Endodermal cell (in vitro differentiated cells): ENCODE measurements at regions not wholly inside any gene's neighbourhood (a gene's known extent, or its start where the extent isn't known, plus 50 kb on each side); places are given as distances from the start of the nearest gene placed in this dataset.

Experiments
- DNase-seq: peaks from one replicate; pipeline ENCODE4 v3.0.0-alpha.2; 2017
- H3K27ac ChIP-seq: 2 replicates; pipeline ENCODE4 v1.5.1; 2013; ENCODE audit warnings: mild to moderate bottlenecking, low read depth, low read length, moderate library complexity
- H3K27me3 ChIP-seq: 2 replicates; pipeline ENCODE4 v1.6.1; 2013; ENCODE audit warnings: mild to moderate bottlenecking, low read length, moderate library complexity; ENCODE audit not compliant: insufficient read depth, control insufficient read depth, poor library complexity, severe bottlenecking
- H3K36me3 ChIP-seq: 2 replicates; pipeline ENCODE4 v1.7.0; 2013; ENCODE audit warnings: mild to moderate bottlenecking, low read length, moderate library complexity; ENCODE audit not compliant: control insufficient read depth, insufficient read depth
- H3K4me1 ChIP-seq: one replicate; pipeline ENCODE4 v1.7.0; 2013; ENCODE audit warnings: low read length; ENCODE audit not compliant: control insufficient read depth, insufficient read depth
- H3K4me3 ChIP-seq: 2 replicates; pipeline ENCODE4 v1.5.1; 2013; ENCODE audit warnings: mild to moderate bottlenecking, low read length, moderate library complexity
- H3K9ac ChIP-seq: 2 replicates; pipeline ENCODE4 v1.6.1; 2013; ENCODE audit warnings: mild to moderate bottlenecking, low read length, moderate library complexity; ENCODE audit not compliant: poor library complexity, severe bottlenecking; ENCODE audit errors: extremely low read depth
- H3K9me3 ChIP-seq: 2 replicates; pipeline ENCODE4 v1.6.1; 2013; ENCODE audit warnings: mild to moderate bottlenecking, low read length, moderate library complexity; ENCODE audit not compliant: control insufficient read depth
- H3K27ac Mint-ChIP-seq: 2 replicates; pipeline ENCODE4 v1.8.0; 2020; ENCODE audit warnings: mixed read lengths
- H3K27me3 Mint-ChIP-seq: 2 replicates; pipeline ENCODE4 v1.8.0; 2021; ENCODE audit warnings: mild to moderate bottlenecking, mixed read lengths; ENCODE audit not compliant: insufficient read depth
- H3K36me3 Mint-ChIP-seq: 2 replicates; pipeline ENCODE4 v1.8.0; 2020; ENCODE audit warnings: low read depth, mixed read lengths
- H3K4me1 Mint-ChIP-seq: 2 replicates; pipeline ENCODE4 v1.8.0; 2020; ENCODE audit warnings: mixed read lengths
- H3K4me3 Mint-ChIP-seq: 2 replicates; pipeline ENCODE4 v1.8.0; 2020; ENCODE audit warnings: mild to moderate bottlenecking, moderate library complexity, mixed read lengths
- H3K9me3 Mint-ChIP-seq: 2 replicates; pipeline ENCODE4 v1.8.0; 2020; ENCODE audit warnings: mild to moderate bottlenecking, mixed read lengths
- CTCF ChIP-seq: fragments of 200-600 bp; sonication (generic); conservative IDR thresholded peaks from 2 replicates; pipeline ENCODE4 v1.5.0; 2021; ENCODE audit warnings: antibody characterized with exemption, mild to moderate bottlenecking
- WGBS, 2 experiments: methylation state at CpG; one replicate each; pipeline versions ENCODE4 v1.1.5 to v1.1.7; 2013; ENCODE audit warnings: missing lambda C conversion rate in 2 of 2, mixed read lengths in 1 of 2; ENCODE audit not compliant: insufficient coverage in 1 of 2, insufficient read length in 1 of 2; 5-methylcytosine and 5-hydroxymethylcytosine counted together

GRCh38 chr9:81264516-81264915 is 424.8 kb downstream of the TLE1 start:
- Histone ChIP-seq H3K27ac (no peak overlapping the region), H3K27me3 (no peaks in the 10 kb centered on the region), H3K36me3 (no peaks in the 10 kb centered on the region), H3K9ac (no peak overlapping the region), H3K4me3 (no peak overlapping the region), H3K9me3 (peaks cover 13% of the 10 kb centered on the region), H3K4me1 (no peaks in the 10 kb centered on the region)
- DNase-seq, result no peak
- Mint-ChIP-seq H3K36me3 (no peaks in the 10 kb centered on the region), H3K27ac (no peak overlapping the region), H3K27me3 (no peaks in the 10 kb centered on the region), H3K4me1 (peaks cover 6% of the 10 kb centered on the region), H3K9me3 (peaks cover 31% of the 10 kb centered on the region), H3K4me3 (no peak overlapping the region)
- TF ChIP-seq CTCF, result no peak
- 88 to 94% methylated on average over 3 to 5 of the region's 5 CpGs for WGBS, 2 experiments

- Histone ChIP-seq H3K4me1 (no peaks in the 10 kb centered on the region), H3K36me3 (no peaks in the 10 kb centered on the region), H3K9me3 (no peaks in the 10 kb centered on the region), H3K9ac (no peak overlapping the region), H3K27ac (no peak overlapping the region), H3K4me3 (no peak overlapping the region), H3K27me3 (no peaks in the 10 kb centered on the region)
- no peak overlapping the region for H3K4me3 Mint-ChIP-seq
- H3K9me3 Mint-ChIP-seq, result peaks cover 23% of the 10 kb centered on the region
- TF ChIP-seq CTCF, result no peak
- DNase-seq, result no peak
- H3K4me1 Mint-ChIP-seq, result peaks cover 8% of the 10 kb centered on the region
- no peaks in the 10 kb centered on the region for H3K27me3 Mint-ChIP-seq
- no peaks in the 10 kb centered on the region for H3K36me3 Mint-ChIP-seq
- H3K27ac Mint-ChIP-seq, result no peak overlapping the region
- 100% methylated on average over 2 of the region's 2 CpGs; no CpG with 5 or more reads in 1 of the 2 experiments for WGBS, 2 experiments
Measured at GRCh38 chr9:81259896-81260295, 429.5 kb downstream of the TLE1 start.

GRCh38 chr9:81256368-81256767 is 433.0 kb downstream of the TLE1 start:
- no peak overlapping the region for H3K4me3 ChIP-seq
- Mint-ChIP-seq H3K4me3 (no peak overlapping the region), H3K4me1 (peaks cover 5% of the 10 kb centered on the region), H3K27me3 (no peaks in the 10 kb centered on the region), H3K36me3 (no peaks in the 10 kb centered on the region), H3K27ac (no peak overlapping the region), H3K9me3 (peaks cover 7% of the 10 kb centered on the region)
- H3K9me3 ChIP-seq, result no peaks in the 10 kb centered on the region
- H3K9ac ChIP-seq, result no peak overlapping the region
- no peak for DNase-seq
- no peak overlapping the region for H3K27ac ChIP-seq
- no peak for TF ChIP-seq CTCF
- no peaks in the 10 kb centered on the region for H3K27me3 ChIP-seq
- H3K4me1 ChIP-seq, result no peaks in the 10 kb centered on the region
- no peaks in the 10 kb centered on the region for H3K36me3 ChIP-seq
